ENCODE measurements at regions not wholly inside any gene's neighbourhood (a gene's known extent, or its start where the extent isn't known, plus 50 kb on each side); places are given as distances from the start of the nearest gene placed in this dataset.
"Not testable (repeated sequence)": the region's sequence is repeated elsewhere in the genome, so short reads cannot be mapped to it uniquely, and the experiment has no call there.

DNA sequence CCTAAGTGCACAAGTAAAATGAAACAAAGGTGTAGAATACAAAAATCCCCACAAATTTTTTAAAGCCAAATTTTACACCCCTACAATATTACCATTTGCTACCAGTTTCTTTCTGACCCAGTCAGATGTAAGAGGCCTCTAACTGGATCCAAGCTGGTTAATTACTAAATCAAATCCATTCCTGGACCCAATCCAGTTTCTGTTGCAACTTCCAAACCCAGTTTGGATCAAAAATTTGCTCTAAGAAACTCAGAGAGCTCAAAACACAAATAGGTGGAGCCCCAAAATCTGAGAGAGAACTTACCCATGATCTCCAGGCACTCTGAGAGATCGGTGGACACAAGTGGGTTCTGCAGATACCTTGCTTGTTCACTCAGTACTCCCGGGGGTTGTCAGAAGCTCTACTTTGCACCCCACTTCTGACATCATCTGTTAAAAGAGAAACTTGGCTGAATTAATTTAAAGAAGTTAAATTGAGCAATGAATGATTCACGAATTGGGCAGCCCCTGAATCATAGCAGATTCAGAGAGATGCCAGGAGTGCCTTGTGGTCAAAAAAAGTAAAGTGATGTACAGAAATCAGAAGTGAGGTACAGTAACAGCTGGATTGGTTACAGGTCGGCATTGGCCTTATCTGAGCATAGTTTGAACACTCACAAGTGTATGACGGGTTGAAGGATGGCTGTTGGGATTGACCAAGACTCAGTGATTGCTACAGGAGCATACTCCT lies 448.0 kb downstream of the KCNT2 start:
- DNase-seq: no peak

DNA sequence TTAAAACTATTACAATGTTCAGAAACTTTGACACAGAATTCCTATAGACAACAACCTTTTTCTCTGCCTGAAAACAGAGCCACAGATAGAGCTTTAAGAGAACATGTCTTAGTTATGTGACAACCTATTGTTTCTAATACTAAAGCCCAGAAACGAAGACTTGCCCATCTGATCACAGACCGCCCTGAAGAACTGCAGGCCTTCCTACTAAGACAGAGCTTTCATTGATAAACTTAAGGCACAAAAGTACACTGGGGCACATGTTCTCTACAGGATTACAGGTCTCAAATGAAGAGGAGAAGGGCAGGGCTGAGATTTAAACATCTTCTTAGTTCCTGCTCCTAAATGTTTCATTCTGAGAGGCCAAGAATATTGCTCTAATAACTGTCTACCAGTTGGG lies 452.7 kb downstream of the KCNT2 start:
- no peak for DNase-seq

DNA sequence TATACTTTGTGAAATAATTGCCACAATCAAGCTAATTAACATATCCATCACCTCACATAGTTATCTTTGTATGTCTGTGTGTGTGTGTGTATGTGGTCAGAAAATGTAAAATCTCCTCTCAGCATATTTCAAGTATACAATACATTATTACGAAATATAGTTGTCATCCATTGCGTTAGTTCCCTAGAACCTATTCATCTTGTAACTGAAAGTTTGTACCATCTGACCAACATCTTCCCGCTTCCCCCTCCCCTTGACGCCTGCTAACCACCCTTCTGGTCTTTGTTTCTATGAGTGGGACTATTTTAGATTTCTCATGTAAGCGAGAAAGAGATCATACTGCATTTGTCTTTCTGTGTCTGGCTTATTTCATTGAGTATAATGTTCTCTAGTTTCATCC lies 455.3 kb downstream of the KCNT2 start:
- DNase-seq: no peak

DNA sequence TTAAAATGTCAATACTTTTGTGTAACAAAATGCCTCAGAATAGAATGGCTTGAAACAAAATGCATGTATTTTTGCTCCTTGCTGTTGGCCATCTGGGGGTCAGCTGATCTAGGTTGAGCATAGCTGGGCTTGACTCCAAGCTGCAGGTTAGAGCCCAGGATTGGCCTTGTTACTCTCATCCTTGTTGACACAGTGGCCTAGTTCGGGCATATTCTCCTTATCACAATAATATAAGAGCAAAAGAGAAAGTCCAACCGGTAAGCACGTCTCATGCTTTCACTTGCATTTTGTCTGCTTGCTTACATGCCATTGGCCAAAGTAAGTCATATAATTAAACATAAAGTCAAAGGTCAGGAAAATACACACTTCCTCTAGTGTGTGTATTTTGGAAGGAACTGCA lies 456.2 kb downstream of the KCNT2 start:
- peak; percentile 55 for DNase-seq

DNA sequence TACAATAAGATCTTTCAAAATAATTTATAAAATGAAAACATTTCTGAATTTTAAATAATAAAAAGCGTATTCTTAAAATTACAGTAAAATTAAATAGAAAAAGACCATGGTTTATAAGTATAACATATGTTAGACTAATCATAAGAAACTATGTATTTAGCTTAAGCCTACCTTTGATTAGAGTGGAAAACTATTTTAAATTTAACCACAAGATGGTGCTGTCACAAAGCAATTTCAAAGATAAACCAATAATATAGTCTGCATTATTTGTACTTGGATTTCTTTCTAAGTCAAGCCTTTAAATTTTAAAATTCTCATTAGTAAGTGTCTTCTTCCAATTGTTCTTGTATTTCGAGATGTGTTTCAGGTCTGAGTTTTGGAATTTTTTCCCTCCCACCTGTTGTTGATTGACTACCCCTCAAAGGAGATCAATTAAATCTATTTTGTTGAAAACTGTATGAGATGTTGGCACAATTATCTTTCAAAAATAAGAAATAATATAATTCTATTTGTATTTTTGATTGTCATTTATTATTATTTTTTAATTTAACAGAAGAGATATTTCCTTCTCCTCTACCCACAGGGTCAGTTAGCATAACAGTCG lies 459.8 kb downstream of the KCNT2 start:
- DNase-seq: peak; percentile 33

DNA sequence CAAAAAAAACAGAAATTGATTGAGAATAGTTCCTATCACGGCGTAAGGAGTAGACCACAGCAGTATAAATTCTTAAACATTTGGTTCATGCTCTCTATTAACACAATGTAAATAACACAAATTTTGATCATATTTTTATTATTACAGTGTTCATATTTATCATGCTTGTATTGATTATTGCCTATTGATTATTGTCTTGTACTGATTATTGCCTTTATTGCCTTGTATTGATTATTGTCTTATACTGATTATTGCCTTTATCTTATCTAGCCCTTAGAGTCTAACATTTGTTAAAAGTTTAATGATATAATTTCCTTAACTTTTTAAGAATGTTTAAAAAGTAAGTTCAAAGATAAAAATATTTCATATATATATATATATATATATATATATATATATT lies 460.7 kb downstream of the KCNT2 start:
- DNase-seq: no peak

DNA sequence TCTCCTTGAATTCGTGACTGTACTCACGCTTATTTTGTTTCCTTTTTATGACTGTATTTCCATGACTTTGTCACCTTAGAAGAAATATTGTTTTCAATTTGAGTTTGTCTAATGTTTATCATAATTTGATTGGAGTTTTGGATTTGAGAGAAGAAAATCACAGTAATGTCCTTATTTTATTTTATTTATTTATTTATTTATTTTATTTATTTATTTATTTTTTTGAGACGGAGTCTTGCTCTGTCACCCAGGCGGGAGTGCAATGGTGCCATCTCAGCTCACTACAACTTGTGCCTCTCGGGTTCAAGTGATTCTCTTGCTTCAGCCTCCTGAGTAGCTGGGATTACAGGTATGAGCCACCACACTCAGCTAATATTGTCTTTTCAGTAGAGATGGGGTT lies 463.1 kb downstream of the KCNT2 start:
- DNase-seq: not testable (repeated sequence)

DNA sequence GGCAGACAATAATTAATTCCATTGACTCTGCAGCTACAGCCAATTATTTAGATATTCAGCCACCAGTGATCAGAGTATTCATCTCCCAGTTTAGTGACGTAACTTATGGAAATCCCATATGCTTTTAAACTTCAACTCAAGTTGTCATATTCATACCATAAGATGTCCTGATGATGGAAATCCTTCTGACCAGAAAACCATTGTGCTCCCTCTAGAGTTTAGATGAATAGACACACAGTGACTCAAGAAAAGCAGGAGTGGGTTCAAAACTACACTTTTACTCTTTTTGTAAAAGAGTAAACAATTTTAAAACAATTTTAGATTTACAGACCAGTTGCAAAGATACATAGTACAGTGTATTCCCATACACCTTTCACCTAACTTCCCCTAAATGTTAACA lies 463.7 kb downstream of the KCNT2 start:
- no peak for DNase-seq

DNA sequence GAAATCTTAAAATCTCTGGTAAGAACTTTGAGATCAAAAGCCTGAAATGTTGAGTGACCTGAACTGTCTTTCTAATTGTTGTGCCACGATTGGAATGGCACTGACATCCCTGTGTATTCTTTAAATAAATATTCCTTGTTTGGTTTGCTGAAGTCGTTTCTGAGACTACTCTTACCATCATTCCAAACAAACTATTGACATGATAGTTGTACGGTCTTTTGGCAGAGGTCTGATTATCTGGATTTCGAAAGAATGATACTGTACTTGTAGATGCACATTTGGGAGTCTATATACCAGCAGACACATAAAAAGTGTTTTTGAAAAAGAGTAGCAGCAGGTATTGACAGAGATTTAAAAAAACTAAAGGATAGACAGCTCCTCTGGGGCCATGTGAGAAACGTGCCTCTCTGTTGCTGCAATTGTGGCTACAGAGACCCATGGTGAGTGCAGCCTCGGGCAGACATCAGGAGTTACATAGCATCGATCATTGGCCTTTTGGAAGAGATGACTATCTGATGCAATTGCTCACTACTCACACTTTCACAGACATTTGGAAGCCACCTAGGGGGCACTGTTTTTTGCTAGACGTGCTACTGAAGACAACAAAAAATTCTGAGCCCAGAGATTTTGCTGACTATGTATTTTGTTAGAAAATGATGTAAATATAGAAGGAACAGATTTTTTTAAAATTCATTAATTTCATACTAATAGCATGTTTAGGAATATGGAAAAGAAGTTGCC lies 464.5 kb downstream of the KCNT2 start:
- DNase-seq: no peak

DNA sequence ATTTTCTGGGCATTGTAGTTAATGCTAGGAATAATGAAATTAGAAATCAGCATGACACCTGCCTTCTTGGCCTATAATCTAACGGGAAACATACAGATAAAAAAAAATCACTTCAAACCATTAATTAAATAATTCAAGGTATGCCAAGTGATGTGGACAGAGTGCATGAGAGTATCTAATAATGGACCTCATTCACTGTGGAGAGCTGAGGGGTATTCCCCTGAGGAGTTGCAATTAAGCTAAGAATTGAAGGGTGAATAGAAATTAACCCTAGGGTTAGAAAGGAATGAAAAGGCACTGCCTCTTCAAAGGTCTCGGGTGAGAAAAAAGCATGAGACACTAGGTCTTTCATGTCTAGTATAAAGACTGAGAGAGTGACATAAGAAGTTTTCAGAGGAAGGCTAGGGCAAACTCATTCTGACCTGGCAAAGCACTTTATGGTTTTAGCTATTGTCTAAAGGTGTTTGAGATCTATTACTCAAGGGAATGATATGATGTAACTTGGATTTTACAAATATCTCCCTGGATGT lies 466.1 kb downstream of the KCNT2 start:
- no peak for DNase-seq

DNA sequence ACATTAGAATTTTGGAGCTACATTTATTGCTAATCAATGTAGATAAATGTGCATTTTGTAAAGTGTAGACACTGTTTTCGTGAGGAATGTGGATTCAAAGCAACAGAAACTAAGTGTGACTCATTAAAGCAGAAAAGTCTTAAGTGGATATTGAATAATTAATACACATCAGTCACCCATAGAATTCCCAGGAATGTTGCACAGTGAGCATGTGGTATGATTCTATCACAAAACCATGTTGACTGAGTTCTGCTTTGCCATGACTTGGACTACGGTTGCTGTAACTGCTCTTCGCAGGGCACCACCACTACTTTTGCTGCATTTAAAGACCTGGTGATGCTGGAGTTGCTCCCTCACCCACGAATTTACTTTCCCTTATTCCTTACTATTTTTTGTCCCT lies 471.8 kb downstream of the KCNT2 start:
- DNase-seq: no peak

DNA sequence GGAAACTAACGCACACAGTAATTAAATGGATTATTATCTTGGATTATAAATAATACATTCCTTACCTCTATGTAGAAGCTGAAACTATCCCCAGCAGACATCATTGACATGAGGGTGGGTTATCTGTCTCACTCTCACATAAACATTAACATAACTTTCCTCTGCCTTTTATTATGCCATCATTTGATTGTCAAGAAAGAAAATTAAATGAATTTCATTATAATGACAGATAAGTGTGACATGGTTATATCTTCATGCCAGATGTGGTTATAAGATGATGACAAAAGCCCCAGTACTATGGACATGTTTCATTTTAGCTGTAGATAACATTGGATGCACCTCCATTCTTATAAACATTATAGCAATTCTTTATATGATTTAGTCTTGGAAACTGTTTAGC lies 476.5 kb downstream of the KCNT2 start:
- no peak for DNase-seq

DNA sequence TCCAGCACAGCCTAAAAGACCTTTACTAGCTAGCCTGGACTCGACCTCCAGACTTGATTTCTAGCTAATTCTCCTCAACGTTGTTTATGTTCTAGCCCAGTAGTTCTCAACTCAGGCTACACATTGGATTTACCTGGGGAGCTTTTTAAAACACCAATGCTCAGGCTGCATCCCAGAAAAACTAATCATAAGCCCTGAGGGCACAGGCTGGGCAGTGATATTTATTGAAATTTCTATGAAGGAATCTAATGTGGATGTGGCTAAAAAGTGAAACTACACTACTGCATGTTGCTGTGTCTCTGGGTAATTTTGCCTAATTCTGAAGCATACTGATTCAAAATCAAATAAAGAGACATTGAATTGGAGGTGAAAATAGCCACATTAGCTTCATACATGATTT lies 479.4 kb downstream of the KCNT2 start:
- DNase-seq: no peak

DNA sequence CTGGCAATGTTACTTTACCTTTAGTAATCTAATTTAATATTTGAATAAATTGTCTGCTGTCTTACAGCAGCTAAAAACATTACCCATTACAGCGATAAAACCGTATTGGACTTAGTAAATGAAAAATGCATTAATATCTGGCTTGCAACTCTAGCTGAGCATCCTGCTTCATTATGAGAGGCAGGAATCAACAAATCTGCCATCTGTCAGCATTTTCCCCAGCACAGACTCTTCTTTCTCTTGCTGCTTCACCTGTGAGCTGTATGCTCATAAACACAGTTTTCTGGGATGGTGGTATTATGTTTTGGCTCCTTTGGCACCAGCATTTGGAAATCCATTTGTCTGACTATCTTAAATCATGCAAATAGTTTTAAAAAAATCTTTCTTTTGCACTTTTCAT lies 487.1 kb downstream of the KCNT2 start:
- no peak for DNase-seq

DNA sequence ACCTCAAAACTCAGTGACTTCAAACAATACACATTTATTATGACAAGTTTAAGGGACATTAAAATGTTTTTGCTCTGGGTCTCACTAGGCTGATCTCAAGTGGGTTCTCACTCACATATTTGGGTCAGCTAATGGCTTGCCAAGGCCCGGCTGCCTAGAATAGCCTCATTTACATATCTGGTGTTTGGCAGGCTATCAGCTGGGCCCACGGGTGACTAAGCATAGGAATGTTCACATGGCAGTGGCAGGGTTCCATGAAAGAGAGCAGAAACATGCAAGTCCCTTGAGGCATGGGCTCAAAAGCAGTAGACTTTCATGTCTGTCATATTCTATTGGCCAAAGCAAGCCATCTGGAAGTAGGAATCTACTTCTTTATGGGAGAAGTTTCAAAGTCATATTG lies 492.6 kb downstream of the KCNT2 start:
- no peak for DNase-seq

DNA sequence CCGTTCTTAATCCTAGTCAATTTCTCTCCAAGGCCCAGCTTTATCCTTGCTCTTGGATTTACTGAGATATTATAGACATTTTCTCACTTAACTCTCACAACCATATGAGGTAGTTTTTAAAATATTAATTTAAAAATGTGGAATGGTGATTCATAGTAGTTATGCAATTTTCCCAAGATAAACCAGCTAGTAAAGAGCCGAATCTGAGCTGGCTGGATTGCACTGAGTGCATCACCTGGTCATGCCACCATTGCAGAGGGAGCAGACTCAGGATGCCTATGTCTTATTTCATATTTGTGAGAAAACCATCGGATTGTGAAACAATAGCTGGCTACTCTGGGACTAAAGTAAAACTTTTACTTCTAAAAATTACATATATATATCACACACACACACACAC lies 494.0 kb downstream of the KCNT2 start:
- DNase-seq: no peak

DNA sequence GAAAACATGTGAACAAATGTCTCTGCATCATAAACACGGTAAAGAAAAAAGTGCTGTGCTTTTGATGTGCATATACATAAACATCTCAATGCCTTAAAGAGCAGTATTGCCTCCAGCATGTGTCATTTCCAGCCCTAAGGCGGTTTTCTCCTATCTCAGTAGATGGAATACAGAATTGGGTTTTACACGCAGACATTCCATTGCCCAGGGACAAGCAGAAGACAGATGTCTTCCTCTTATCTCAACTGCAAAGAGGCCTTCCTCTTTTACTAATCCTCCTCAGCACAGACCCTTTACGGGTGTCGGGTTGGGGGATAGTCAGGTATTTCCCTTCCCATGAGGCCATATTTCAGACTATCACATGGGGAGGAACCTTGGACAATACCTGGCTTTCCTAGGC lies 499.2 kb downstream of the KCNT2 start:
- not testable (repeated sequence) for DNase-seq

DNA sequence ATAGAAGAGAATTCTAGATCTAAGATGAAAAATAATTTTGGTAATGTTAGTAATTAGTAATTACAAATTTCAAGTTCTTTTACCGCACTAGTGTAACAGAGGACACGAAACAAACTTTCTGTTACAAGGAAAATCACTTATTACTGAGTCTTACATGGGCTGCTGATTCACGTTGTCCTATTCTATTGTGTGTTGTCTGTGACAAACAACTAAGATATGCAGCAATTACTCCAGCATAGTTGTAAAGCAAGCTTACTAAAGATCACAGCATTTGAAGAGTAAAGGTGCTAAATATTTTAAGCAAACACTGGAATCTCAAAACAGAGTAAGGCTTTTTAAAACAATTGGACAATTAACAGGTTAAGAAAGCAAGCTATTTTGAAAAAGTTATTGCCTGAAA lies 502.3 kb downstream of the KCNT2 start:
- no peak for DNase-seq

DNA sequence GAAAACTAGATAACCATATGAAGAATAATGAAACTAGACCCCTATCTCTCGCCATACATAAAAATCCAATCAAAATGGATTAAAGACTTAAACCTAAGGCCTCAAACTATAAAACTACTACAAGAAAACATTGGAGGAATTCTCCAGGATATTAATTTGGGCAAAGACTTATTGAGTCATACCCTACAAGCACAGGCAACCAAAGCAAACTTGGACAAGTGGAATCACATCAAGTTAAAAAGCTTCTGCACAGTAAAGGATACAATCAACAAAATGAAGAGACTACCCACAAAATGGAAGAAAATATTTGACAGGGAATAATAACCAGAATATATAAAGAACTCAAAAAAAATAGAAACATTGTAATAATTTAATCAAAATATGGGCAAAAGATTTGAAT lies 505.4 kb downstream of the KCNT2 start:
- no peak for DNase-seq

DNA sequence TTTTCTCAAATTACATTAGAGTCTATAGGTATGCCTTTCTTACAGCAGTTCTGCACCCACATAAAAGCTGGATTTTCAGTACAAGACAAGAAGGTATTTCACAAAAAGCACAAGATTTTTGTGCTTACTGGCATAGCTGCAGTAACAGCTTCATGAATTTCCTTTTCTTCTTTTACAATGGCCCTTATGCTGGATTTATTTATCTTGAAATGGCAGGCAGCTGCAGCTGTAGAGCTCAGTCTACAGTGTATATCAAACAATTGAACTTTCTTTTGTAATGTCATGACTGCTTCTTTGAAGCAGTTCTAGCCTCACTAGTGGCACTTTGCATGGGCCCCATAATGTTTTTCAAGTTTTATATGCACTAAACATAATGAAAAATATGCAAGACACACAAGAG lies 510.2 kb downstream of the KCNT2 start:
- no peak for DNase-seq

DNA sequence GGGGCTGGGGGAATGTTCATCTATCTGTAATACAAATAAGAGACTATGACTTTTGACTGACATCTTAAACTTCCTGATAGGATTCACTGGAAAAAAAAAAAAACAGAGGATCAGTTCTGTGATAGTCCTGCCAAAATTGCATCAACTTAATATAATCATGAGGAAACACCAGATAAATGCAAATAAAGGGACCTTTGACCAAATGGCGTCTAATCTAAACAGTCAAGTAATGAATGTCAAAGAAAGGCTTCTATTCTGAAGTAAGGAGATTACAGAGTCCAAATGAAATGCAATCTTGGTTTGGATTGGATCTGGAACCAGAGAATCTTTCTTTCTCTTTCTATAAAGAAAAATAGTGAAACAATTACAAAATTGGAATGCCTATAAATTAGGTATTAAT lies 513.4 kb downstream of the KCNT2 start:
- DNase-seq: no peak

DNA sequence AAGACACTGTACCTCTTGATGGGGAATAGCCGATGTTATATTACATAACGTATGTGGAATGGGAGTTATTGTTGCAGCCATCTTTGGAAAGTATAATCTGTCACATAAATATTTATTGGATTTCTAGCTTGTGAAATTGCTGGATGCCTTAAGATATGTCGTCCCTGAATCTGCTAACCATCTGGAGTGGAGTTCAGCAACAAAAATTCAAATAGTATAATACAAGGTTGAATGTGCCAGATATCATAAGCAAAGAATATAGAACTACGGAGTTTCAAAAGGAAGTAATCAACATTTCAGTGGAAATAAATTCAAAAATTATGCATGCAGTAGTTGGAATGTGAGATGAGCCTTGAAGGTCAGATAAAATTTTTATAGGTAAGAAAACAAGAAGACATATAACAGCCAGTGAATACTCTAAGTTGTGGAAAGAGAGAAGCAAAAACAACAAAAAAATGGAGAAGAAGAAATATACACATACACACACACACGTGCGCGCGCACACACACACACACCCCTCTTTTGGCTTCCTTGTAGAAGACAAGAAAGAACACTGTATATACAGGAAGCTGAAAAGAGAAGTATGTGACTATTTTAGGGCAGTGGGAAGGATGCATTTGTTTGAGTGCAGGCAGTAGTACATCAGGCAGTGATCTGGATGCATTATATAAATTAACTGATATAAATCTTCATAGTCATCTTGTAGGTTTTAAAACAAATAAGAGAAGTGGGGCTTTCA lies 516.7 kb downstream of the KCNT2 start:
- DNase-seq: no peak

DNA sequence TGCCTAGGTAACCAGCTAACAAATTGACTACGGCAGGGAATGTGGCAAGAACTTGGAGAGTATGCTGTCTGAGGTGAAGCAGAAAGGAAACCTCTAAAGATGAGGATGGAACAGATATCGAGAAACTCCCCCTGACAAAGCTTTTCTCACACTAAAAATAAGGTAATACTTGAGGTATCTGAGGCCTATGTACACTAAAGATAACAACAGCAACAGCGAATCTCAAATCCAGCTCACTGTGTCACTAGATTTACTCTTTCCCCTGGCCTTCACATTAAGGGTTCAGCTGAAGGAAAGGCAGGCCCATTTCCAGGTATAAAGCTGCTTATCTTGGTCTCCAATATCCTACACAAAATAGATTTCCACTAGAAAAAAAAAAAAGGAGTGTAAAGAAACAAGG lies 518.0 kb downstream of the KCNT2 start:
- no peak for DNase-seq
